Activated CD8-positive, alpha-beta T cell treated with anti-CD3 and anti-CD28 coated beads, Interleukin-2, amount 10 ng/mL, durations not matched to agents 7 days and 5 days (primary cell): ENCODE measurements at regions not wholly inside any gene's neighbourhood (a gene's known extent, or its start where the extent isn't known, plus 50 kb on each side); places are given as distances from the start of the nearest gene placed in this dataset.

Experiments used
- ATAC-seq: fragments of 150-1000 bp; cut with Tn5 transposase; one replicate; pipeline ENCODE4 v1.10.0; 2021; ENCODE audit warnings: moderate library complexity
- CTCF ChIA-PET: fragments of 350-600 bp; sonication (Branson Sonifier 250); formaldehyde crosslinking; loops from one replicate; lab custom pipeline; 2021; ENCODE audit warnings: antibody characterized with exemption; lab: Charles Lee
- POLR2A ChIA-PET: fragments of 350-600 bp; sonication (Branson Sonifier 250); formaldehyde crosslinking; loops from one replicate; lab custom pipeline; 2021; ENCODE audit warnings: antibody characterized with exemption; lab: Charles Lee
- DNase-seq: peaks from one replicate; pipeline ENCODE4 v3.0.0-alpha.2; 2020
- H3K27ac Mint-ChIP-seq: one replicate; pipeline ENCODE4 v1.8.0; 2021; ENCODE audit warnings: mild to moderate bottlenecking, mixed read lengths
- H3K27me3 Mint-ChIP-seq: one replicate; pipeline ENCODE4 v1.8.0; 2021; ENCODE audit warnings: low read depth, mixed read lengths
- H3K36me3 Mint-ChIP-seq: one replicate; pipeline ENCODE4 v1.8.0; 2021; ENCODE audit warnings: low read depth, mixed read lengths
- H3K4me1 Mint-ChIP-seq: one replicate; pipeline ENCODE4 v1.8.0; 2021; ENCODE audit warnings: low read depth, mixed read lengths
- H3K4me3 Mint-ChIP-seq: one replicate; pipeline ENCODE4 v1.8.0; 2021; ENCODE audit warnings: mild to moderate bottlenecking, mixed read lengths
- H3K9me3 Mint-ChIP-seq: one replicate; pipeline ENCODE4 v1.8.0; 2022; ENCODE audit warnings: mixed read lengths; ENCODE audit not compliant: insufficient read depth

DNA sequence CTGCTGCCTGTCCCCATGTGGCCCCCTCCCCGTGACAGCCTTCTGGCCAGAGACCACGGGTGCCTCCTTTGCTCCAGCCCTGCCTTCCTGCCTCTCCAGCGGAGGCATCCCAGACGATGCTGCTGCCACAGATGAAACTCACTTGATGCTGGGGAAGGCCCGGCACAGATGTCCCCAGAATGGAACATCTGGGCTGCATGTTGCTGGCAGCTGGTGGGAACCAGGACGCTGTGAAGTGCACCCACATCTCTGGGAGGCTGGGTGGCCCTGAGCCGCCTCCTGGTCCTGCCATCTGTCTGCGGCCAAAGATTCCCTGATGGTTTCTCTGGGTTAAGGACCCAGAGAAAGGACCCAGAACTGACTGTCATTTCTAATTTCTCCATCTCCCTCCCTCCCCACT is 51.9 kb upstream of the PTPRS start:
- no peak overlapping the region for H3K27ac Mint-ChIP-seq
- DNase-seq = no peak
- ChIA-PET POLR2A (no interaction called here), CTCF (no interaction called here)
- H3K27me3 Mint-ChIP-seq = peaks cover 16% of the 10 kb centered on the region
- H3K9me3 Mint-ChIP-seq = no peaks in the 10 kb centered on the region
- no peak for ATAC-seq
- H3K36me3 Mint-ChIP-seq = no peaks in the 10 kb centered on the region
- no peak overlapping the region for H3K4me3 Mint-ChIP-seq
- H3K4me1 Mint-ChIP-seq = no peaks in the 10 kb centered on the region

DNA sequence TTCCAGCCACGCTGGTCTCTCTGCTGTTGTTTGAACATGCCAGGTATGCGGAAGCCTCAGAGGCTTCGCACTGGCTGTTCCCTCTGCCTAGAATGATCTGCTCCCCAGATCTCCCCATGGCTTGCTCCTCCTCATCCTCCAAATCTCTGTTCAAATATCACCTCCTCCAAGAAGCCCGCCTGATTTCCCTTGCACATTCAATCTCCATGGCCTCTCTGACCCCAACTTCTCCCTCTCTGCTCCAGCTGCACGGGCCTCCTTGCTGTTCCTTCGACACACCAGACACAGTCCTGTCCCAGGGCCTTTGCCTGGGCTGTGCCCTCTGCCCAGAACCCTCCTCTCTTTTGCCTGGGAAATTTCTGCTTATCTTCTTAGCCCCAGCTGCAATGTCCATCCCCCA is 52.5 kb upstream of the PTPRS start:
- peaks cover 20% of the 10 kb centered on the region for H3K27me3 Mint-ChIP-seq
- no peaks in the 10 kb centered on the region for H3K9me3 Mint-ChIP-seq
- H3K27ac Mint-ChIP-seq = no peak overlapping the region
- H3K4me1 Mint-ChIP-seq = no peaks in the 10 kb centered on the region
- ChIA-PET POLR2A (no interaction called here), CTCF (no interaction called here)
- ATAC-seq = no peak
- no peaks in the 10 kb centered on the region for H3K36me3 Mint-ChIP-seq
- no peak for DNase-seq
- H3K4me3 Mint-ChIP-seq = no peak overlapping the region

DNA sequence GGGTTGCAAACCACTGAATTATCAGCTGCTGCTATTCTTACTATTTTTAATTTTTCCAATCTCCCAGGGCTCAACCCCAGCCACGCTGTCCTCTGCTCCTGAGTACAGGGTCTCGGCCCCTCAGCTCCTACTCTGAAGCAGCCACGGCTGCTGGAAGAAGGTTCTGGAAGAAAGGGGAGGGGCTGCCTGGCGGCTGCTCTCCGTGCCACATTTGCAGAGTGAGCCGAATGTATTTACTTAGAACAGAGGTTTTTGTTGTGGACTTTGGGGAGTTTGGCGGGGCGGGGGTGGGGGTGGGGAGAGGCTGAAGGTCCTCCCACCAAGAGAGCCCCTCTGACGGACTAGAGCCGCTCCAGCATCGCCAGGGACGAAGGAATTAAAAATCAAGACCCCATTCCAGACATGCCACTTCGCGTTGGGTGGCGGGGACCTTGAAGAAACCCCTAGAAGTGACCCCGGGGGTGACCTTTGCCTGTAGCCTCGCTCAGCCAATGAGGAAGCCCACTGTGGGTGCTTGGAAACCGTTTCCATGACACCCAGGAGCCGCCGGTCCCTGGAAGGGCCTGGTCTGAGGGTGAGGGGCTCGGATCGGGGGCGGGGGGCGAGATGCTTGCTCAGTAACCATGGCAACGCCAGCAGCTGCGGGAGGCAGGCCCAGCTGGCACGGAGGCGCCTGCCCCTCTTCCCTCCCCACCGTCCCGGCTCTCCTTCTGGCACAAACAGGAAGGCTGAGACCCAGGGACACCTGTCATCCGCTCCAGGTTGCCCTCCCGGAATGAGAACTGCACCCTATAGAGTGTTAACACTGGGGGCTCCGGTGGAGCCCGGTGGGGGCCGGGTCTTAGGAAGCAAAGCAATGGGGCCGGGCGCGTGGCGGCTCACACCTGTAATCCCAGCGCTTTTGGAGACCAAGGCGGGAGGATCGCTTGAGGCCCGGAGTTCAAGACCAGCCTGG is 54.2 kb upstream of the PTPRS start:
- peaks cover 22% of the 10 kb centered on the region for H3K27me3 Mint-ChIP-seq
- H3K4me1 Mint-ChIP-seq = no peaks in the 10 kb centered on the region
- no peaks in the 10 kb centered on the region for H3K9me3 Mint-ChIP-seq
- H3K27ac Mint-ChIP-seq = no peak overlapping the region
- no peak for DNase-seq
- CTCF ChIA-PET = no interaction called here
- no peak for ATAC-seq
- POLR2A ChIA-PET = no interaction called here
- no peaks in the 10 kb centered on the region for H3K36me3 Mint-ChIP-seq
- no peak overlapping the region for H3K4me3 Mint-ChIP-seq

DNA sequence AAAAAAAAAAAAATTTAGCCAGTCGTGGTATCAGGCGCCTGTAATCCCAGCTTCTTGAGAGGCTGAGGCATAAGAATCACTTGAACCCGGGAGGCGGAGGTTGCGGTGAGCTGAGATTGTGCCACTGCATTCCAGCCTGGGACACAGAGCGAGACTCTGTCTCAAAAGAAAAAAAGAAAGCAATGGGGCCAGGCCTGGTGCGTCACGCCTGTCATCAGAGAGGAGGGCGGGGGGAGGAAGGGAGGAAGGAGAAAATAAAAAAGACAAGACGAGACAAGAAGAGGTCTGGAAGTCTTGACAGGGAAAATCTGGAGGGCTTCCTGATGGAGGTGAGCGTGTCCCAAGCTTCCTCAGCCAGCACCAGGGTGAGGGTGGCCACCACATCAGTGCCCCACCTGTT is 54.9 kb upstream of the PTPRS start:
- peaks cover 22% of the 10 kb centered on the region for H3K27me3 Mint-ChIP-seq
- no peak overlapping the region for H3K4me3 Mint-ChIP-seq
- no peak for ATAC-seq
- no peak for DNase-seq
- ChIA-PET POLR2A (no interaction called here), CTCF (no interaction called here)
- no peaks in the 10 kb centered on the region for H3K9me3 Mint-ChIP-seq
- no peak overlapping the region for H3K27ac Mint-ChIP-seq
- H3K36me3 Mint-ChIP-seq = no peaks in the 10 kb centered on the region
- no peaks in the 10 kb centered on the region for H3K4me1 Mint-ChIP-seq

DNA sequence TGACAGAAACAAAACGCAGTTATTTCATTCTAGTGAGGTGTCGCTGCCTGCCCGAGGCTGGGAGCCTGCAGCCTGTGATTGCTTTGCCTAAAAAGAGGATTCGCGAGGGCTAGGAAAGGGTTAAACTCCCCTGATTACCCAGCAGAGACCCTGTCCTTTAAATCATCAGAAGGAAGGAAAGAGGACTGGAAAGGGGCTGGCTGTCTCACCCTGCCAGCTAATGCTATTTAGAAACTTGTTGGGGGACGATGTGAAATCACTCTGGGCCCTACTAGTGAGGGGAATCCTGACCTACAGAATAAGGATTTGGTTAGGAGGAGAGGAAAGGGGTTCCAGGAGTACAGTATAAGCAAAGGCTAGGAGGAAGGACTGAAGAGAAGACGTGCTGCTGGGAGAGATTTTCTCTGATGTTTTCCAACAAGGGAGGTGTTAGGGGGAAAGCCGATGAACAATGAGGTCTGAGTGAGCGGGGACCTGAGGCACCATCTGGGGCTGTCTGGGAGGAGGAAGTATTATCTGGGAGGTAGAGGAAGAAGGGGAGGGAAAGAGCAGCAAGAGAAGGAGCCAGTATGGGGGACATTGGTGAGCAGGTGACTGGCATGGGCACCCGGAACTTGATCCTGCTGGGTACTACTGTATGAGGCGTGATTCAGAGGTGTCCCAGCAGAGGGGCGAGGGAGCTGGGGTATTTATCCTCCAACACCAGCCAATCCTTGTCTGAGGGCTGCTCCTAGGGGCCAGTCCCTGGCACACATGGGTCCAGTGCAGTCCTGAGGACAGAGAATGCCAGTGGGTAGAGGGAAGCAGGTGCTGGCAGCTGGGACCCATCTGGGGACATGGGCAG is 55.7 kb upstream of the PTPRS start:
- ATAC-seq = no peak
- Mint-ChIP-seq H3K9me3 (no peaks in the 10 kb centered on the region), H3K4me1 (no peaks in the 10 kb centered on the region), H3K4me3 (no peak overlapping the region), H3K36me3 (no peaks in the 10 kb centered on the region), H3K27me3 (peaks cover 22% of the 10 kb centered on the region), H3K27ac (no peak overlapping the region)
- ChIA-PET CTCF (no interaction called here), POLR2A (no interaction called here)
- no peak for DNase-seq

DNA sequence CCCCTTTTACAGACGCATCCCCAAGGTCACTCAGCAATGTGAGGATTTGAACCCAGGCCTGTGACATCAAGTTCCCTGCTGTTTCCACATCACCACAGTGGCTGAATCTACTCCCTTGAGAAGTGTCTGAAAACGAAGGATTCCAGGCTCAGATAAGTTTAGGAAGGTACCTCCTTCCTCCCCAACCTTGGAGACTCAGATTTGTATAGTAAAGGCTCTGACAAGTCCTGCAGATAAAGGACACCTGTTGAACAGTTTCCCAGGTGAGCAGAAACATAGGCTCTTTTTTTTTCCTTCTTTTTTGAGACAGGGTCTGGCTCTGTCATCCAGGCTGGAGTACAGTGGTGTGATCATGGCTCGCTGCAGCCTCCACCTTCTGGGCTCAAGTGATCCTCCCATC is 56.4 kb upstream of the PTPRS start:
- ChIA-PET POLR2A (no interaction called here), CTCF (no interaction called here)
- H3K4me1 Mint-ChIP-seq = no peaks in the 10 kb centered on the region
- no peak overlapping the region for H3K27ac Mint-ChIP-seq
- ATAC-seq (no peak), DNase-seq (no peak)
- no peaks in the 10 kb centered on the region for H3K36me3 Mint-ChIP-seq
- no peaks in the 10 kb centered on the region for H3K9me3 Mint-ChIP-seq
- H3K27me3 Mint-ChIP-seq = peaks cover 22% of the 10 kb centered on the region
- no peak overlapping the region for H3K4me3 Mint-ChIP-seq

DNA sequence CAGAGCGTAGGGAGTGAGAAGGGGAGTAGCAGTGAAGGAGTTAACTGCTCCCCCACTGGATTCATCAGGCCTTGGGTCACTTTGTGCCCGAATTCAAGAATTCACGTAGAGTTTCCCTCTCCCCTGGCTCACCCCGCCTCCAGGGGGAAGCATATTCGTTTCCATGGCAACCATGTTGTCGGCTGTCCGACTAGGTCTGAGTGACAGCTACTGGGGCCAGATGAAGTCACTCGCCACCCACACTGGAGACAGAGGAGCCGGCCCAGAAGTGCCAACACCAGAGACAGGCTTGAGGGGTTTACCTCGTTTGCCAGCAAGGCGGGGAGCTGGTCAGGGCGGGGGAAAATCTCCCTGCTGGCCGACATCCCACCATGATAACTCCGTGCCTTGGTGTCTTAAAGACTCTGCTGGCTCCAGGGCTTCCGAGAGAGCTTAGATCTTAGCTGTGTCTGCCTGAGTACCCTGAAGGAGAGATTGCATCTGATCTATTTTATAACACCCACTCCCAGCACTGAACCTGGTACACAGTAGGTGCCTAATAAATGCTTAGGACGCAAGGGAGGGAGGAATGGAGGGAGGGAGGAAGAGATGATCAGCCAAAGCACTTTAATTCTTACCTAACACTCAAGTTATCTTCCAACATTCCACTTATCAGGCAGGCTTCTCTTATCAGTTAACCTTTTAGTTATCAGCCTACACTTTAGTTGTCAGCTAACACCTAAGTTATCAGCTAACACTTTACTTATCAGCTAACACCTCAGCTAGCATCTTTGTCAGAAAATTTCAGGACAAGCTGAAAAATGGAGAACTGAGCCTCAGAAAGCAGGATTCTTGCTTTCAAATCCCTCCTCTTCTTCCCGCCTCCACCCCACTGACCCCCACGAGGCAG is 57.2 kb upstream of the ZNRF4 start:
- Mint-ChIP-seq H3K27me3 (peaks cover 22% of the 10 kb centered on the region), H3K36me3 (no peaks in the 10 kb centered on the region), H3K27ac (no peak overlapping the region), H3K9me3 (no peaks in the 10 kb centered on the region), H3K4me1 (no peaks in the 10 kb centered on the region), H3K4me3 (no peak overlapping the region)
- ChIA-PET POLR2A (no interaction called here), CTCF (no interaction called here)
- DNase-seq (no peak), ATAC-seq (no peak)

DNA sequence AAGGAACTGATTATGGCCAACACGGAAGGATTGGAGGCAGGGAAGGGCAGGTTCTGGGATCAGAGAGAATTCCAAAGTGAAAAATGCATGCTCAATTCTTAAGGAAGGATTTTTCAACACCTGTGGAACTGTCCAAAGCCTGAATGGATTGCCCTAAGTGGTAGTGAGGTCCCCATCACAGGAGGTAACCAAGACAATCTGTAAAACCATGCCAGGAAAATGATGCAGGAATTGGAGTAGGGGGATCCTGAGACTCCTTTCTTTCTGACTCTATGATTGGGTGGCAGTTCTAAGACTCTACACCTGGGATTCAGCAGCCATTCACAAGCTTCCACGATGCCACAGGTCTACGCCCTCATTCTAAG is 56.5 kb upstream of the ZNRF4 start:
- Mint-ChIP-seq H3K4me3 (no peak overlapping the region), H3K4me1 (no peaks in the 10 kb centered on the region), H3K9me3 (no peaks in the 10 kb centered on the region), H3K36me3 (no peaks in the 10 kb centered on the region), H3K27me3 (peaks cover 22% of the 10 kb centered on the region), H3K27ac (no peak overlapping the region)
- ATAC-seq = no peak
- ChIA-PET POLR2A (no interaction called here), CTCF (no interaction called here)
- no peak for DNase-seq

DNA sequence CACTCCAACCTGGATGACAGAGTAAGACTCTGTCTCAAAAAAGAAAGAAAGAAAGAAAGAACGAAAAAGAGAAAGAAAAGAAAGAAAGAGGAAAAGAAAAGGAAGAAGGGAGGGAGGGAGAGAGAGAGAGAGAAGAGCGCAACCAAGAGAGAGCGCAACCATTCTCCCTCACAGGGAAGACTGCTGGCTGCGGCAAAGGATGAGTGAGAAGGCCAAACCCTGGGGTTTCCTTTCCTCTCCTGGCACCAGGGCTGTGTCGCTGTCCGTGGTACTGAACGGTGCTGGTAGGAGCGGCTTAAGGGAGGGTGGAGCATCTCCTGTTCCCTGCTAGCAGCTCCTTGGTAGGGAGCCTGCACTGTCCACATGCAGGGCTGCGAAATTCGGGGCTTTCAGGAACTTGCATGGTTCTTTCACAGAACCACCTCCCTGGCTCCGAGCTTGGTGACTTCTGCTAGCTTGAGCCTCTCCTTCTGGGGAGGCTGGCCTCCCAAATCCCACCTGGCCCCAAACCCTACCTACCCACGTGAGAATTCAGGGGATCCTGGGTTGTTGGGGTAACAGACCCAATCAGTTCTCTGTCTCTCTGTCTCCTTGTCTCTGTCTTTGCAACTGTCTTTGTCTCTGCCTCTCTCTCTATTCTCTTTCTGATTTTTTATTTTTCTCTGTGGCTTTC is 51.1 kb upstream of the ZNRF4 start:
- POLR2A ChIA-PET = no interaction called here
- Mint-ChIP-seq H3K9me3 (no peaks in the 10 kb centered on the region), H3K4me3 (no peak overlapping the region), H3K27me3 (no peaks in the 10 kb centered on the region), H3K27ac (no peak overlapping the region), H3K36me3 (no peaks in the 10 kb centered on the region), H3K4me1 (no peaks in the 10 kb centered on the region)
- CTCF ChIA-PET = no interaction called here
- DNase-seq (peak; percentile 84), ATAC-seq (peak; percentile 70)
